Activated CD8-positive, alpha-beta memory T cell treated with anti-CD3 and anti-CD28 coated beads, Interleukin-2, amount 50 U/mL, for 1 hour (primary cell): ENCODE measurements at regions not wholly inside any gene's neighbourhood (a gene's known extent, or its start where the extent isn't known, plus 50 kb on each side); places are given as distances from the start of the nearest gene placed in this dataset.

Experiments
- DNase-seq: peaks from one replicate; pipeline ENCODE4 v3.0.0-alpha.2; 2020; ENCODE audit errors: extremely low read depth

DNA sequence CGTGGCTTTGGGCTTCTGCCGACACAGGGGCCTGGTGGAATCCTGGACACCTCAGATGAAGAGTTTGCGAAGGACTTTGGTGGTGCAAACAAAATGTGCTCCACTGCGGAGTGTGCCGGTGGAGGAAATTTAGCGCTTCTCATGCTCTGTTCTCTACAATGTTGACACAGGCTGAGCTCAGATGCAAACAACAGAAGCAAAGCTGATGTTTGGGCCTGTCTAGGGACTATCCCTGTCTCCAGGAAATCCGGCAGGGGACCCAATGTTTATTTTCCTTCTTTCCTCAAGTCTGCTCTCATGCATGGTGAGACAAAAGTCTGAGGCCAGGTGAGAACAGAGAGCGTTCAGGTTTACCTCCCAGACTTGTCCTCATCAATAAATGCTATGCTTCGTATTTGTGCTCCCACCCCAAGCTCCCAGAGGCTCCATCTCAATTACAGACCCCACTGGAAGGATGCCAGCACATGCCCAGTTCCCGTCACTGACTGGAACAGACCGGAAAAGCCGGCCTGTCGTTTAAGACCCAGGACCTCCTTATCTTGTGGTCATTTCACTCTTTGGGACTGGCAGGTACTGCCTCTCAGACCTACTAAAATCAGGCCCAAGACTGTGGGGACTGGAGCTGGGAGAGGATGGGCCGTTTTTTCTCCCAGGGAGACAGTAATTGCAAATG, 105.7 kb upstream of the B3GAT1 start:
- DNase-seq: no peak

- DNase-seq: no peak
Observed at GRCh38 chr11:134517115-134517514, 105.1 kb upstream of the B3GAT1 start.

DNA sequence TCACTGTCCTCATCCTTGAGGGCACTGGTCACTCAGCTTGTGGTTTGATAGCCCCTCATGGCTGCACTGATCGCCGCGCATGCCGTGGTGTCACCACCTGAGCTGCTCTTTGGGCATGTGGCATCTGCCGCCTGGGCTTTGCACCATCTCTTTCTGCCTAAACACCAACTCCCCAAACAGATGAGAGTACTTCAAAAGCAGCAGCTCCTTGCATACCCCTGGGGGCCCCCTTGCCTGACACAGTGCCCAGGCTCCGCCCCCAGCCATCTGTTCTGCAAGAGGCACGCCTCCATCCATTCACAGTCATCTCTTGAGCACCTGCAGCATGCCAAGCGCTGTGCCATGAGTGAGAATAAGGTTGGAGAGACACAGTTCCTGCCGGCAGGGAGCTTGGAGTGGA, 104.5 kb upstream of the B3GAT1 start:
- DNase-seq: no peak

DNA sequence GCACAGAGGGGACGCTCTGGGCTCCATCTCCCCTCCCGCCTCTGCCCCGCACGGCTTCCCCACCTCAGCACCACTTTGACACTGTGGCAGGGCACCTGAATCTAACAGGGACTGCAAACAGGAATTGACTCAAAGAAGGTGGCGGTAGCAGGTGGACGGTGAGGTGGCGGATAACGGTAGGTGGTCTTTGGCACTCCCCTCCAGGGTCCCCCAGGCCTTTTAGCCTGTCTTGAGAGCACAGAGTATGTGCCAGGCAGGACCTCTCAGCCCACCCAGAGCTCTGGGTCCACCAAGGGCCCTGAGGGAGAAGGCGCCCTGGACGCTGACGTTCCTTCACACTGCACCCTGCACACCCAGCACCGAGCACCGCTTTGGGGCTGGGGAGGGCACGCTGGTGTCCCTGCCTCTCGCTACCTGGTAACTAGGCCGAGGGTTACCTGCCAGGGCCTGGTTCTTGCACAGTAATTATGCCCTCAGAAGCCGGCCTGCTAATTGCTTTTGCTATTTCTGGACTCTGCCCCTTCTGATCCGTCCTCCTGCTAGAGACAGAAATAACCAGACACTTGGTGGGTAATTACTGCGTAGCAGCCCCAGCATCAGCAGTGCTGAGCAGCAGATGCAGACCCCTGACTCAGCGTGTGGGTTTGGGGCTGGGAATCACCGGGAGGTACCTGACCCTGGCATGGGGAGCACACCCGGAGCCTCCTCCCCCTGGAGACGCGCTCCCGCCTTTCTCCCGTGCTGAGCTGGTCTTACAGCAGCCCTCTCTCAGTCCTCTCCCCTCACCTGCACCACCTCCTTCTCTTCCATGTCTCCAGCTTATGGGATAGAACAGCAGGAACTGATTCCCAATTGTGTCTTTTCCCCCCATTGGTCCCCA, 103.3 kb upstream of the B3GAT1 start:
- DNase-seq: no peak

- no peak for DNase-seq
Observed at GRCh38 chr11:134514354-134514951, 102.4 kb upstream of the B3GAT1 start.

- DNase-seq: no peak
Observed at GRCh38 chr11:134513585-134514120, 101.6 kb upstream of the B3GAT1 start.

GRCh38 chr11:134512571-134513538, 100.8 kb upstream of the B3GAT1 start:
- no peak for DNase-seq

DNA sequence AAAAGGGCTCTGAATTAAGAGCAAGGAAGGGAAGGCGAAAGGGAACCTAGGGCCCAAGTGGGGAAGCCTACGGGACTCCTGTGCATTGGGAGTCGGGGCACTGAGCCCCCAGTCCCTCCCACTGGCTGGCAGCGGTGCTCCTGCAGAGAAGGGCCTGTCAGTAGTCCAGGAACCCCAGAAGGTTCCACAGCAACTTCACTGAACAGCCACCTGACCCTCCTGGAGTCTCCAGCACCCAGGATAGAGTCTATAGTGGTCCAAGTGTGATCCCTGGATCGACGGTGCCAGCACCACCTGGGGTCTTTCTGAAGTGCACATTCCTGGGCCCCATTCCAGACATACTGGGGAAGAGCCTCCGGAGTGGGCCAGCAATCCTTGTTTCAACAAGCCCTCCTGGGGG, 100.0 kb upstream of the B3GAT1 start:
- no peak for DNase-seq

GRCh38 chr11:134511255-134511654, 99.2 kb upstream of the B3GAT1 start:
- no peak for DNase-seq

DNA sequence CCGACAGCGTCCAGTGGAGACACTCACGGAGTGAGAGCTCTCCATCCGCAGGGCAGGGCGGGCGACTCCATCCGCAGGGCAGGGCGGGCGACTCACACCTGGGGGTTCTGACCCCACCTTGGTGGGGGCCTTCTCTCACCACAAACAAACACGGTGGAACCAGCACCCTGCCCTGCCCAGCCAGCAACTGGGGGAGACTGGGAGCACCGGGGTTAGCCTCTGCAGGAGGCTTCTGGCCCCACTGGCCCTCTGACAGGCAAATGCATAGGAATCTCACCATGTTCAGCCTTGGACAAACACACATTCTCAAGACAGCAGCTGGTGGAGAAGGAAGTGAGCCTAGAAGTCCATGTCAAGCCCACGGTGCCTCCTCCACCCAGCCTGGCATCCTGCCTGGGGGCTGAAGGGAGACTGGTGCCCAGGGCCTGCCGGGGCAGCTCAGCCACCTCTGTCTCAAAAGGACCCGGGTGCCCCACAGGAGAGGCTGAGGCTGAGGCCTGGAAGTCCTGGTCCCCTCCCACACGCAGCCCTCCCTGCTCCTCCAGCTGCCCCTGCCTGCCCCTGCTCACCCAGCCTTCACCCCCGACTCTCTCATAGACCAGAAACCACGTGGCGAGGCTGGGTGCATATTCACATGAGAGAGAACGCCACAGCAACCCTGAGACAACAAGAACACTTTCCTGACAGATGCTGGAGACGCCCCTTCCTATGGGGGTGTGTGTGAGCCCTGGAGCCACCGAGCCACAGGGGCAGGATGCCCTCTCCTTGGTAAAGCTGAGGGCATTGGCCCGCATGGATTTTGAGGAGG, 98.4 kb upstream of the B3GAT1 start:
- no peak for DNase-seq

- no peak for DNase-seq
Observed at GRCh38 chr11:134509381-134510232, 97.6 kb upstream of the B3GAT1 start.

GRCh38 chr11:134508219-134508990, 96.4 kb upstream of the B3GAT1 start:
- no peak for DNase-seq

- no peak for DNase-seq
Observed at GRCh38 chr11:134506046-134506445, 94.0 kb upstream of the B3GAT1 start.

- no peak for DNase-seq
Observed at GRCh38 chr11:134505125-134505524, 93.1 kb upstream of the B3GAT1 start.

DNA sequence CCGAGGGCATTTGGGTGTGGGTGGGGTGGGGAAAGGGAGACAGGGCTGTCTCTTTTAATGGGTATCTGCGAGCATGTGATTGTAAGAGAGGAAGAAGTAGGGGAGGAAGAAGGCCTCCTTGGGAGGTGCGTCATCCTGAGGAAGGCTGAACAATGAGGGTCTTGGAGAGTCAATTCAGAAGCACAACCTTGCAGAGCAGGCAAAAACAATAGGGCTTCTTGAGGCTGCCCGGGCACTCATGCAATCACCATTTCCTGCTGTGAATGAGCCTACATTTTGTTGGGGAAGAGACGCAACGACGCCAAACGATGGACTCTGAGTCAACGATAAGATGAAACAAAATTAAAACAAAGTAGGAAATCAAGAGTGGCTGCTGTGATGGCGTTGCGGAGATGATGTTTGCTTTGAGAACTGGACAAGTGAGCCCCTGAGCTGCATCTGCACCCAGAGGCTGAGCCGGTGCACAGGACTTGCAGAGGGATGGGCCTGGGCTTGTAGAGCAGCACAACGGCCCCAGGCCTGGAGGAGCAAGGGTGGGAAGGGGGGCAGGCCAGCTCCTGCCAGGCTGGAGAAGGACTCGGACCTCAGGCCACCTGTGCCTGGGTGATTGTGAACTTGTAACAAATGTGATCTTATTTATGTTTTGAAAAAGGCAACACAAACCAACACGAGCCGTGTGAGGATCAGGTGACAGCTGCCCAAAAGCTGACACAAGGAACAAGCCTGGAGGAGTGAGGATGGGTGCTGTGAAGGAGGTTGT, 92.3 kb upstream of the B3GAT1 start:
- no peak for DNase-seq

- no peak for DNase-seq
Observed at GRCh38 chr11:134503596-134503995, 91.6 kb upstream of the B3GAT1 start.

DNA sequence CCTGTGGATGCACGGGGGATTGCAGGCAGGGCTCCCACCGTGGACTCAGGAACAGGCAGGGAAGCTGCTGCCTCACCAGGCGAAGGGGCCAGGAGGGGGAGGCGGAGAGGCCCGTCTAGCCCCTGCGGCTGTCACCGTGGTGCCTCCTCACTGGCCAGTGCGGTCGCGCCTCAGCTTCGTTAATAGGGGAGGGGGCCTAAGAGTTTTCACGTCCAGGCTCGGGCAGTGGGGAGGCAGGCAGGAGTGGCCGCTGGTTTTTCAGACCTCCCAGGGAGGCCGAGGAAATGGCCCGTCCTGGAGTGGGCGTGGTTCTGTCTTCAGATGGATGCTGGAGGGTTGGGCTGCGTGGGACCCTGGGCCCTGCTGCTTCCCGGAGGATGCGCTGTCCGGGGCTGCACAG, 91.1 kb upstream of the B3GAT1 start:
- DNase-seq: no peak

- DNase-seq: no peak
Observed at GRCh38 chr11:134502153-134502550, 90.1 kb upstream of the B3GAT1 start.
